GM23338 (cell line): ENCODE measurements at regions not wholly inside any gene's neighbourhood (a gene's known extent, or its start where the extent isn't known, plus 50 kb on each side); places are given as distances from the start of the nearest gene placed in this dataset.

Experiments used
- ATAC-seq: fragments of 200-7000 bp; cut with Tn5 transposase; 3 replicates; pipeline ENCODE4 v1.9.1; 2020
- DNase-seq: peaks from one replicate; pipeline ENCODE4 v3.0.0-alpha.2; 2015; ENCODE audit warnings: low spot score
- H2AFZ ChIP-seq: fragments of 200-600 bp; sonication (generic); 2 replicates; pipeline ENCODE4 v1.8.0; 2016; ENCODE audit warnings: antibody characterized with exemption, mild to moderate bottlenecking, moderate library complexity
- H3F3A ChIP-seq: fragments of 200-600 bp; sonication (generic); replicated peaks from 2 replicates; pipeline ENCODE4 v1.8.0; 2017; ENCODE audit warnings: antibody characterized with exemption, mixed run types, low read depth
- H3K27ac ChIP-seq: fragments of 200-600 bp; sonication (generic); 2 replicates; pipeline ENCODE4 v1.6.1; 2016; ENCODE audit warnings: low read depth
- H3K27me3 ChIP-seq: fragments of 200-600 bp; sonication (generic); 2 replicates; pipeline ENCODE4 v1.8.0; 2016; ENCODE audit warnings: mild to moderate bottlenecking, mixed run types, moderate library complexity; ENCODE audit not compliant: insufficient read depth
- H3K36me3 ChIP-seq: fragments of 200-600 bp; sonication (generic); 2 replicates; pipeline ENCODE4 v1.8.0; 2016; ENCODE audit warnings: mild to moderate bottlenecking; ENCODE audit not compliant: insufficient read depth
- H3K4me1 ChIP-seq: fragments of 200-600 bp; sonication (generic); 2 replicates; pipeline ENCODE4 v1.8.0; 2016; ENCODE audit warnings: mild to moderate bottlenecking, moderate library complexity; ENCODE audit not compliant: insufficient read depth
- H3K4me2 ChIP-seq: fragments of 200-600 bp; sonication (generic); 2 replicates; pipeline ENCODE4 v1.7.1; 2017; ENCODE audit warnings: mixed run types
- H3K4me3 ChIP-seq: fragments of 200-600 bp; sonication (generic); 2 replicates; pipeline ENCODE4 v1.6.1; 2016; ENCODE audit warnings: mixed run types
- H3K79me2 ChIP-seq: fragments of 200-600 bp; sonication (generic); replicated peaks from 2 replicates; pipeline ENCODE4 v1.8.0; 2017; ENCODE audit warnings: mild to moderate bottlenecking; ENCODE audit not compliant: insufficient read depth
- H3K9me2 ChIP-seq: fragments of 200-600 bp; sonication (generic); 2 replicates; pipeline ENCODE4 v1.8.0; 2017; ENCODE audit not compliant: insufficient read depth
- H4K20me1 ChIP-seq: fragments of 200-600 bp; sonication (generic); replicated peaks from 2 replicates; pipeline ENCODE4 v1.8.0; 2017; ENCODE audit warnings: mild to moderate bottlenecking; ENCODE audit not compliant: insufficient read depth
- H3K27ac Mint-ChIP-seq: 2 replicates; pipeline ENCODE4 v1.8.0; 2020; ENCODE audit warnings: inconsistent platforms, mild to moderate bottlenecking, moderate library complexity, mixed read lengths
- H3K27me3 Mint-ChIP-seq: 3 replicates; pipeline ENCODE4 v1.8.0; 2022; ENCODE audit warnings: low read depth, mild to moderate bottlenecking, moderate library complexity, mixed read lengths, inconsistent platforms; ENCODE audit not compliant: insufficient read depth, poor library complexity
- H3K36me3 Mint-ChIP-seq: 3 replicates; pipeline ENCODE4 v1.8.0; 2021; ENCODE audit warnings: low read depth, mild to moderate bottlenecking, inconsistent platforms, moderate library complexity, mixed read lengths
- H3K4me1 Mint-ChIP-seq: 3 replicates; pipeline ENCODE4 v1.8.0; 2020; ENCODE audit warnings: mild to moderate bottlenecking, inconsistent platforms, mixed read lengths
- H3K4me3 Mint-ChIP-seq: 3 replicates; pipeline ENCODE4 v1.8.0; 2021; ENCODE audit warnings: moderate library complexity, mild to moderate bottlenecking, inconsistent platforms, mixed read lengths
- H3K9me3 Mint-ChIP-seq: 3 replicates; pipeline ENCODE4 v1.8.0; 2020; ENCODE audit warnings: moderate library complexity, mild to moderate bottlenecking, inconsistent platforms, mixed read lengths
- CREB1 ChIP-seq: fragments of 250-450 bp; sonication (Bioruptor Pico); IDR thresholded peaks from 2 replicates; pipeline ENCODE4 v1.5.0; 2020; ENCODE audit warnings: low read depth, mild to moderate bottlenecking, moderate library complexity
- CTCF ChIP-seq, 2 experiments: fragments of 200-600 bp in 1 of 2; sonication (generic) in 1 of 2; conservative IDR thresholded peaks; 2 replicates each; pipeline versions ENCODE4 v1.5.1 to v1.6.1; 2016 to 2017; ENCODE audit warnings: antibody characterized with exemption in 2 of 2, low read depth in 2 of 2, mild to moderate bottlenecking in 2 of 2, moderate library complexity in 1 of 2
- ETS1 ChIP-seq: IDR thresholded peaks from 2 replicates; pipeline ENCODE4 v1.6.1; 2016; ENCODE audit warnings: antibody characterized with exemption
- EZH2 ChIP-seq: fragments of 200-600 bp; sonication (generic); IDR thresholded peaks from one replicate; pipeline ENCODE4 v1.8.0; 2017; ENCODE audit warnings: antibody characterized with exemption, mild to moderate bottlenecking, low read depth; ENCODE audit not compliant: unreplicated experiment
- EZH2phosphoT487 ChIP-seq: fragments of 200-600 bp; sonication (generic); IDR thresholded peaks from one replicate; pipeline ENCODE4 v1.8.1; 2018; ENCODE audit warnings: antibody characterized with exemption; ENCODE audit not compliant: unreplicated experiment
- JUNB ChIP-seq: IDR thresholded peaks from one replicate; pipeline ENCODE4 v1.6.1; 2016; ENCODE audit warnings: antibody characterized with exemption; ENCODE audit not compliant: unreplicated experiment
- NANOG ChIP-seq: IDR thresholded peaks from 2 replicates; pipeline ENCODE4 v1.6.1; 2016; ENCODE audit warnings: antibody characterized with exemption, borderline replicate concordance
- POLR2AphosphoS5 ChIP-seq: IDR thresholded peaks from 2 replicates; pipeline ENCODE4 v1.6.1; 2016; ENCODE audit warnings: antibody characterized with exemption, low read depth
- REST ChIP-seq: IDR thresholded peaks from one replicate; pipeline ENCODE4 v1.6.1; 2018; ENCODE audit warnings: antibody characterized with exemption; ENCODE audit not compliant: unreplicated experiment
- ZNF462 ChIP-seq: fragments of 250-450 bp; sonication (Bioruptor Pico); IDR thresholded peaks from 2 replicates; pipeline ENCODE4 v1.5.0; 2020; ENCODE audit warnings: mild to moderate bottlenecking, moderate library complexity

- TF ChIP-seq ZNF462 = no peak
- TF ChIP-seq CREB1 = no peak
- no peak for TF ChIP-seq POLR2AphosphoS5
- TF ChIP-seq EZH2 = no peak
- no peak for TF ChIP-seq EZH2phosphoT487
Observed at GRCh38 chr10:90274721-90275468, 573.5 kb downstream of the KIF20B start (continued).

- H4K20me1 ChIP-seq = no peaks in the 10 kb centered on the region
- no peak overlapping the region for H3K4me2 ChIP-seq
- Mint-ChIP-seq H3K4me1 (no peaks in the 10 kb centered on the region; the same call in 2 of the 3 replicates), H3K27ac (no peak overlapping the region), H3K27me3 (peaks cover 4% of the 10 kb centered on the region), H3K4me3 (no peak overlapping the region), H3K36me3 (no peaks in the 10 kb centered on the region), H3K9me3 (no peaks in the 10 kb centered on the region)
- TF ChIP-seq CTCF (conservative IDR thresholded peaks at IDR 0.05; ENCODE audit: low read depth in 2 of 2) (no peak), POLR2AphosphoS5 (no peak), EZH2phosphoT487 (no peak), ETS1 (no peak), EZH2 (no peak), JUNB (no peak), NANOG (no peak), REST (no peak)
- H3K4me1 ChIP-seq = no peaks in the 10 kb centered on the region
- H3K36me3 ChIP-seq = no peaks in the 10 kb centered on the region
- no peaks in the 10 kb centered on the region for H3K27me3 ChIP-seq
- no peaks in the 10 kb centered on the region for H3K79me2 ChIP-seq
- DNase-seq (no peak), ATAC-seq (no peak)
- H2AFZ ChIP-seq = no peak overlapping the region
- H3K27ac ChIP-seq = no peak overlapping the region
- no peaks in the 10 kb centered on the region for H3K9me2 ChIP-seq
- no peaks in the 10 kb centered on the region for H3F3A ChIP-seq
- no peak overlapping the region for H3K4me3 ChIP-seq
Observed at GRCh38 chr10:90276894-90277475, 575.6 kb downstream of the KIF20B start.
